Stimulated activated memory B cell treated with anti-CD40 and anti-IgM and Interleukin-4, amounts not matched to agents 10 μg/mL and 1 μg/mL and 100 μg/mL, for 72 hours (primary cell): ENCODE measurements at regions not wholly inside any gene's neighbourhood (a gene's known extent, or its start where the extent isn't known, plus 50 kb on each side); places are given as distances from the start of the nearest gene placed in this dataset.
A peak's percentile ranks its signal among the peaks of the same experiment; 100 is the strongest.

ENCODE experiments used
- ATAC-seq: fragments of 150-1000 bp; cut with Tn5 transposase; 2 replicates; pipeline ENCODE4 v1.10.0; 2021
- H3K27ac Mint-ChIP-seq: one replicate; pipeline ENCODE4 v1.8.0; 2022; ENCODE audit warnings: mild to moderate bottlenecking, mixed read lengths
- H3K27me3 Mint-ChIP-seq: one replicate; pipeline ENCODE4 v1.8.0; 2022; ENCODE audit warnings: mixed read lengths
- H3K36me3 Mint-ChIP-seq: one replicate; pipeline ENCODE4 v1.8.0; 2022; ENCODE audit warnings: mixed read lengths
- H3K4me1 Mint-ChIP-seq: one replicate; pipeline ENCODE4 v1.8.0; 2022; ENCODE audit warnings: mixed read lengths
- H3K4me3 Mint-ChIP-seq: one replicate; pipeline ENCODE4 v1.8.0; 2022; ENCODE audit warnings: mild to moderate bottlenecking, moderate library complexity, mixed read lengths
- H3K9me3 Mint-ChIP-seq: one replicate; pipeline ENCODE4 v1.8.0; 2022; ENCODE audit warnings: mixed read lengths

DNA sequence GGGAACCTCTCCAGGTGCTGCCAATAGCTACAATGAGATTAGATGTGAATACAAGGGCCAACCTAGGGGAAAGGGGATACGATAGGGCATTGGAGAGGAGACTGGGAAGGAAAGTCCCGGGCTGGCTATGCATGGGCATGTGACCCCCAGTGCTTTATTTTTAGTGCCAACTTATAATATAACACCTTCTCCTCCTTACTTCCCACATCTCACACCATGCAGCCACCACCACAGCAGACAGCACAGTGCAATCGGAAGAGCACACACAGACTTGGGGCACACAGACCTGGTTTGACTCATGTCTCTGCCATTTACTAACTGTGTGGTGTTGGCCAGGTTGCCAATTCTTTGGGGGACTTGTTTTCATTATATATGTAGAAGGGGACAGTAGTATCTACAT, 85.4 kb downstream of the TOMM20 start:
- H3K9me3 Mint-ChIP-seq, result peaks cover 11% of the 10 kb centered on the region
- H3K4me1 Mint-ChIP-seq, result peaks cover 40% of the 10 kb centered on the region
- peaks cover 13% of the 10 kb centered on the region for H3K36me3 Mint-ChIP-seq
- H3K4me3 Mint-ChIP-seq, result no peak overlapping the region
- no peak overlapping the region for H3K27ac Mint-ChIP-seq
- ATAC-seq, result no peak
- H3K27me3 Mint-ChIP-seq, result no peaks in the 10 kb centered on the region

DNA sequence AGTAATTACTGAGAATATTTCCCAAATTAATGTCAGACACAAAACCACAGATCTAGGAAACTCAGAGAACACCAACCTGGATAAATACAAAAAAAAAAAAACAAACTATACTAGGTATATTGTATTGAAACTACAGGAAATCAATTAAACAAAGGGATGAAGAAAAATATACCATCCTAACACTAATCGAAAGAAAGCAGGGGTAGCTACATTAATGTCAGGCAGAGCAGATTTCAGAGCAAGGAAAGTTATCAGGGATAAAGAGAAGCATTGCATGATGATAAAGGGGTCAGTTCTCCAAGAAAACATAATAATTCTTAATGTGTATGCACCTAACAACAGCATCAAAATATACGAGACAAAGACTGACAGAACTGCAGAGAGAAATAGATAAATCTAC, 89.9 kb downstream of the TOMM20 start:
- H3K27me3 Mint-ChIP-seq, result no peaks in the 10 kb centered on the region
- ATAC-seq, result no peak
- no peak overlapping the region for H3K4me3 Mint-ChIP-seq
- peaks cover 15% of the 10 kb centered on the region for H3K9me3 Mint-ChIP-seq
- peak overlapping the region; percentile 22 for H3K27ac Mint-ChIP-seq
- H3K4me1 Mint-ChIP-seq, result peaks cover 24% of the 10 kb centered on the region
- H3K36me3 Mint-ChIP-seq, result peaks cover 18% of the 10 kb centered on the region

DNA sequence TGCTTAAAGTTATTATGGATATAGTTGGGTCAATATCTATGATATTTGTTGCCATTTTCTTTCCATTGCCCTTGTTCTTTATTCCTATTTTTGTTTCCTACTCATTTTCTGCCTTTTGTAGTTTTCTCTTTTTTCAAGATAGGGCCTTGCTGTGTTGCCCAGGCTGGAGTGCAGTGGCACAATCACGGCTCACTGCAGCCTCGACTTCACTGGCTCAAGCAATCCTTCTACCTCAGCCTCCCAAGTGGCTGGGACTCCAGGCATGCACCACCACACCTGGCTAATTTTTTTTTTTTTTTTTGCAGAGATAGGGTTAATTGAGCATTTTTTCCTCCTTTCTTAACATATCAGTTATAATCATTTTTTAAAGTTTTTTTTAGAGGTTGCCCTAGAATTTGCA, 92.7 kb downstream of the TOMM20 start:
- Mint-ChIP-seq H3K27ac (peak overlapping the region; percentile 89), H3K9me3 (peaks cover 15% of the 10 kb centered on the region), H3K4me1 (peaks cover 20% of the 10 kb centered on the region), H3K36me3 (peaks cover 18% of the 10 kb centered on the region), H3K27me3 (no peaks in the 10 kb centered on the region), H3K4me3 (no peak overlapping the region)
- no peak for ATAC-seq

DNA sequence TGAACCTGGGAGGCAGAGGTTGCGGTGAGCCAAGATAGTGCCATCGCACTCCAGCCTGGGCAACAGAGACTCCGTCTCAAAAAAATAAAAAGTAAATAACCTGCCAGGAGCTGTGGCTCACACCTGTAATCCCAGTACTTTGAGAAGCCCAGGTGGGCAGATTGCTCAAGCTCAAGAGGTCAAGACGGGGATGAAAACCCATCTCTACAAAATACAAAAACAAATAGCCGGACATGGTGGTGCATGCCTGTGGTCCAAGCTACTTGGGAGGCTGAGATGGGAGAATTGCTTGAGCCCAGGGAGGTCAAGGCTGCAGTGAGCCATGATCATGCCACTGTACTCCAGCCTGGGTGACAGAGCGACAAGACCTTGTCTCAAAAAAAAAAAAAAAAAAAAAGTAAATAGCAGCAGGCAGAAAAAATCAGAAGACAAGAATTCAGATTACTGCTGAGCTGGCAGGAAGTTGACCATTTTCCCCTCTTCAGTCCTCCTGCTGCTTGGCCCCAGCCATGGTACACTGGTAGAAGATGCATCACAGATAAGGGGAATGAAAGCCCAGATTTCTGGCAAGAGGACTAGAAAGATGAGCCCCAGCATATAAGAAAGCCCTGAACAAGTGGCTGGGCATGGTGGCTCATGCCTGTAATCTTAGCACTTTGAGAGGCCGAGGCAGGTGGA, 97.6 kb downstream of the TOMM20 start:
- H3K36me3 Mint-ChIP-seq, result no peaks in the 10 kb centered on the region
- H3K4me1 Mint-ChIP-seq, result peaks cover 17% of the 10 kb centered on the region
- H3K4me3 Mint-ChIP-seq, result no peak overlapping the region
- no peaks in the 10 kb centered on the region for H3K27me3 Mint-ChIP-seq
- peaks cover 3% of the 10 kb centered on the region for H3K9me3 Mint-ChIP-seq
- no peak overlapping the region for H3K27ac Mint-ChIP-seq
- no peak for ATAC-seq

DNA sequence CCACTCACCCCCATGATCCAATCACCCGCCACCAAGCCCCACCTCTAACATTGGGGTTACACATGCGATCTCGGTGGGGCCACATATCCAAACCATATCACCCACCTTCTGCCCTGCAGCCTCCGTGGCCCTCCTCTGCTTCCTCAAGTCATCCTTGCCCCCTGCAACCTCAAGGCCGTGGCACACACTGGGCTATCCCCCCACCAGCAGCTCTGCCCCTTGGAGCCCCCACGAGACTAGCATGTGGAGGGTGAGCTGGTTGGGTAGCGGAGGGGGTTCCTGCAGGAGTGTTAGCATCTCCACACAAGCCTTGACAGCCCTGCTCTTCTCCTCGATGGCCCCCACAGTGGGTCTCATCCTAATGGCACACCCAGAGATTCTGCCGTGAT, 100.8 kb downstream of the TOMM20 start:
- Mint-ChIP-seq H3K36me3 (no peaks in the 10 kb centered on the region), H3K9me3 (peaks cover 3% of the 10 kb centered on the region), H3K27ac (no peak overlapping the region), H3K4me3 (no peak overlapping the region), H3K27me3 (no peaks in the 10 kb centered on the region), H3K4me1 (peaks cover 24% of the 10 kb centered on the region)
- no peak for ATAC-seq

DNA sequence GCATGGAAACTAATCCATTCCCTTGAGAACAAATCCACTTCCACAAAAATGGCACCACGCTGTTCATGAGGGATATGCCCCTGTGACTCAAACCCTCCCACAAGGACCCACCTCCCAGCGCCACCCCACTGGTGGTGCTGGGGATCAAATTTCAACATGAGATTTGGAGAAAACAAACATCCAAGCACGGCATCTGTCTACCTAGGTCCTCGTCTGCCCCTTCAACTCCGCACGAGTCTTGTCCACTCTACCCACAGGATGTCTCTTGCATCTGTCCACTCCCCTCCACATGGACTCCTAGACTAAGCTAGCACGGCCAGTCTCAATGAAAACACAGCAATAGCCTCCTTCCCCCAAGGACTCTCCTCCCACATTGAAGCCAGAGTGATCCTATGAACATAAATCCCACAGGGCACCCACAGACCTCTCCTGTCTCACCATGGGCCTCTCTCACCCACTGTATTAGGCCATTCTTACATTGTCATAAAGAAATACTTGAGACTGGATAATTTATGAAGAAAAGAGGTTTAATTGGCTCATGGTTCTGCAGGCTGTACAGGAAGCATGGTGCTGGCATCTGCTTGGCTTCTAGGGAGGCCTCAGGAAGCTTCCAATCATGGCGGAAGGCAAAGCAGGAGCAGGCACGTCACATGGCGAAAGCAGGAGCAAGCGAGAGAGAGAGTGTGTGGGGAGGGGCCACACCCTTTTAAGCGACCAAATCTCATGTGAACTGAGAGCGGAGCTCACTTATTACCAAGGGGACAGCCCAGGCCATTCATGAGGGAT, 101.4 kb downstream of the TOMM20 start:
- H3K9me3 Mint-ChIP-seq, result peaks cover 3% of the 10 kb centered on the region
- H3K27me3 Mint-ChIP-seq, result no peaks in the 10 kb centered on the region
- ATAC-seq, result no peak
- H3K4me3 Mint-ChIP-seq, result no peak overlapping the region
- peaks cover 30% of the 10 kb centered on the region for H3K4me1 Mint-ChIP-seq
- H3K36me3 Mint-ChIP-seq, result no peaks in the 10 kb centered on the region
- H3K27ac Mint-ChIP-seq, result peak overlapping the region; percentile 2

DNA sequence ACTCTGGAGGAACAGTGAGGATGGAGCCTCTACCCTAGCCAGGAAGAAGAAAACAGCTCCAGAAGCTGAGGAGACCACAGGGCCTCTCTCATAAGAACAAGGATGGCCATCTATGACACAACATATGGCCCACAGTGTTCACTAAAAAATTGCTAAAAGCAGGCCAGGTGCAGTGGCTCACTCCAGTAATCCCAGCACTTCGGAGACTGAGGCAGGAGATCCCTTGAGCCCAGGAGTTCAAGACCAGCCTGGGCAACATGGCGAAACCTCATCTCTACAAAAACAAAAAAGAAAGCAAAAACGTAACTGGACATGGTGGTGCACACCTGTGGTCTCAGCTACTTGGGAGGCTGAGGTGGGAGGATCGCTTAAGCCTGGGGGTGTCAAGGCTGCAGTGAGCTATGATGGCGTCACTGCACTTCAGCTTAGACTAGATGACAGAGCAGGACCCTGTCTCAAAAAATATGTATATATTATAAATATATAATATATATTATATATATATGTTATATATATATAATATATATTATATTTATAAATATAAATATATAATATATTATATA, 103.1 kb downstream of the TOMM20 start:
- Mint-ChIP-seq H3K27me3 (no peaks in the 10 kb centered on the region), H3K4me3 (no peak overlapping the region), H3K27ac (peak overlapping the region; percentile 8), H3K36me3 (no peaks in the 10 kb centered on the region), H3K4me1 (peaks cover 34% of the 10 kb centered on the region), H3K9me3 (peaks cover 3% of the 10 kb centered on the region)
- no peak for ATAC-seq

DNA sequence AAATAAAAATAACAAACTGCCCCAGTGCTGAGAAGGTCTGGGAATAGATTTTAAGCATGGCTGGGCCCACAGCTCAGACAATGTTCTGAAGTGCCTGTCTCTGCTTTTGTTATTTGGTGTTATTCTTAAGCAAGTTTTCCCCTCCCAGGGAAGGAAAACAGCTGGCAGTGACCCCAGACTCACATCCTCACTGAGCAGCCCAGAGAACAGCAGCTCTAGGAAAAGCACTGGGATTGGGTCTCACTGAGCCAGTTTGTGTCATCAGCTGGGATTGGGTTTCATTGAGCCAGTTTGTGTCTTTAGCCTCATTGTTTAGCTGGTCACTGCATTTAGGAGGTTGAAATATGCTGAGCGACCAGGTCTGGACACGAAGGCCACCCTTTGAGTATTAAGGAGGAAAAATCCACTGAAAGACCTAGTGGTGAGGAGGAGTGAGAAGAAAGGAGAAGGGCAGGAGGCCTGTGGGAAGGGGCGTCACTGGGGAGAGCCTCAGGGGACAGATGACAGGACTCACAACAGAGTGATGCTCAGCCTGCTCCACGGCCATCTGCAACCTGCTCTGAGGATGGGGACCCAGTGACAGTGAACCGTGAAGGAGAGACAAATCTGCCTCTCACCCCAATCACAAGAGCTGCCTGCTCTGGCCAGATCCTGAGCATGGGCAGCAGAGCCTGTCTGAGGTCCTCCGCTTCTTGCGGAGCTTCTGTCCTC, 103.8 kb downstream of the TOMM20 start:
- peak; percentile 42 for ATAC-seq
- H3K4me3 Mint-ChIP-seq, result no peak overlapping the region
- peaks cover 35% of the 10 kb centered on the region for H3K4me1 Mint-ChIP-seq

DNA sequence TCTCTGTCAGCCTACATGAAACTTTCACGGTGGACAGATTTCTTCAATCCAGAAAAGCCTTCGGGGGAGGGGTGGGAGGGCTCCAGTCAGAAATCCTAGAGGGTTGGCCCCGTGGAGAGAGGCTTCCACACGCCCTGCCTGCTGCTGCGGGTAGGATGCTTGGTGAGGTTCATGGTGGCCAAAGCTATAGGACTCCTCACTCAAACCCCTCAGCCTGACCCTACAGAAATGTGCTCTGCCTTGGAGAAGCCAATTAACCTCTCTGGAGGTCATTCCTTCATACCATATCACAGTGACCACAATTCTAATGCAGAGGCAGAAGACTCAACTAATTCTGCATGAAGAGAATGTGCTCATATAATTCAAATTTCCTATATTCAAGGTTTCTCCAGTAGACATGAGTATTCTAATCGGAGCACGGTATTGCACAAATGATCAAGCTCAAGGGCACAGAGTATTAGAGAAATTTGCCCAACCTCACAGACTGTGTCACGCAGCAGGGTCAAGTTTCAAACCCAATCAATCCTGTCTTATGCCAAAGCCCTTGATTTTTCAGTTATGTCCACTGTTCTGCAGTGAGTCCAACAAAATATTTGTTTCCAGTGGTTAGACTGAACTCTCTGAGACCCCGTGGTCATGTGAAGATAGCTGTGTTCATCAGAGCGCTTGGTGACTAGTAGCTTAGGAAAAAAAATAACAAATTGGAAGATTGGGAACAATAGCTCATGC, 104.8 kb downstream of the TOMM20 start:
- H3K4me3 Mint-ChIP-seq, result no peak overlapping the region
- ATAC-seq, result peak; percentile 18

More for the DNA sequence above, 103.8 kb downstream of the TOMM20 start:
- Mint-ChIP-seq H3K9me3 (peaks cover 3% of the 10 kb centered on the region), H3K27me3 (no peaks in the 10 kb centered on the region), H3K36me3 (no peaks in the 10 kb centered on the region), H3K27ac (peak overlapping the region; percentile 8)

DNA sequence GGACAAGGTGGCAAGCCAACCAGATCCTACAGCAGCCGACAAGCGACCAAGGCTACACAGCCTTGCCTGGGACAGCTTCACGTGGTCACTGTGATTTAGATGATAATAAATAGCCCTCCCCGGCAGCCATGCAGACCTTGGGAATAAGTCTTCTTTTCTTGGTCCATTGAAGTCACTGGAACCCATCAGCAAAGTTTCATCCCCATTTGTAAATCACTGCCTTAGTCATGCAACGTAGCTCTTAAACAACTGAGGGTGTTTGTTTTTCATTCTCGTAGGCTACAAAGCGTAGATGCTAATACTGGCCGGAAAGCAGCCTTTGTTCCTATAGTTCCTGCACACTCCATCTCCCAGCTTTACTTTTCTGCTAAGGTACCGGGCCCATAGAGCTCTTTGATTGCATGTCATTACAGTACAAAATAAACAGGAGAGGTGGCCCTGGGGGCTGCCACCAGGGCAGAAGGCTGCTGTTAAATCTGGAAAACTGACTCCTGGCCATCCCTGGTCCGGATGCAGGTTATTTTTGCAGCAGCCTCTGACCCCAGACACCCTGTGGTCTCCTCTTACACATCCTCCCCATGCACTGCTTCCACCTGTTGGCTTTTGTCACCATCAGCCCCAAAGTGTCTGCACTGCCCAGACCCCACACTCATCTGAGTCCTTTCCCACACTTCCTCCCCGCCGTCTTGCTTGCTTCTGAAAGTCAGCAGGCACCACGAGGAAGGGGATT, 105.5 kb downstream of the TOMM20 start:
- Mint-ChIP-seq H3K4me3 (no peak overlapping the region), H3K27ac (peak overlapping the region; percentile 52), H3K4me1 (peaks cover 52% of the 10 kb centered on the region), H3K36me3 (no peaks in the 10 kb centered on the region), H3K9me3 (peaks cover 3% of the 10 kb centered on the region), H3K27me3 (no peaks in the 10 kb centered on the region)
- ATAC-seq, result peak; percentile 85

More for the DNA sequence above, 104.8 kb downstream of the TOMM20 start:
- H3K36me3 Mint-ChIP-seq, result no peaks in the 10 kb centered on the region
- H3K27me3 Mint-ChIP-seq, result no peaks in the 10 kb centered on the region
- H3K27ac Mint-ChIP-seq, result peak overlapping the region; percentile 46
- H3K4me1 Mint-ChIP-seq, result peaks cover 45% of the 10 kb centered on the region
- H3K9me3 Mint-ChIP-seq, result peaks cover 3% of the 10 kb centered on the region

DNA sequence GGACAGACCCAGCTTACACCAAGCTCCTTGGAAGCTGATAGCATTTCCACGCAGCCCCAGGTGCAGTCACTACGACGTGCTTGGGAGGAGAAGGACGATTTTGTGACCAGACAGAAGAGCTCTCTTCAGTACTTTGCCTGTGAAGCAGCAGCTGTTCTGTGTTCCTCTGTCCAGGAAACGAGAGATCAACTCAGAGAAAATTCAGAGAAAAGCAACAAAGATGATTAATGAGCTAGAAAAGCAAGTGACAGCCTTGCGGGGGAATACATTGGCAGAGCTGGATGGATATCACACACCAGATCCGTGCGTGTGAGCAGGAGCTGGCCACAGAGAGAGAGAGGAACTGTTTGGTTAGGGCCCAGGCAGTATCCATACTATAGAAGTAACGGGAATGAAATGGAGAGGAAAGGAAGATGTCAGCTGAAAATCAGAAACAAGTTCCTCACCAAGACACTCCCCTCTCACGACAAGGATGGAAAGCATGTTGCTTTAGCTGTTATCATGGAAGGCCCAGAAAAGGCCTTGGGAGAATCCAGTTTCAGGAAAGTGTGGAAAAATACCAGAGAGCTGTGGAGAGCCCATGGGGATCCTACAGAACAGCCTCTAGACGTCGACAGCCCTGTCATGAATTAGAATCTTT, 106.2 kb downstream of the TOMM20 start:
- Mint-ChIP-seq H3K27me3 (no peaks in the 10 kb centered on the region), H3K4me1 (peaks cover 59% of the 10 kb centered on the region), H3K9me3 (peaks cover 3% of the 10 kb centered on the region), H3K27ac (peak overlapping the region; percentile 52), H3K4me3 (no peak overlapping the region), H3K36me3 (no peaks in the 10 kb centered on the region)
- no peak for ATAC-seq

DNA sequence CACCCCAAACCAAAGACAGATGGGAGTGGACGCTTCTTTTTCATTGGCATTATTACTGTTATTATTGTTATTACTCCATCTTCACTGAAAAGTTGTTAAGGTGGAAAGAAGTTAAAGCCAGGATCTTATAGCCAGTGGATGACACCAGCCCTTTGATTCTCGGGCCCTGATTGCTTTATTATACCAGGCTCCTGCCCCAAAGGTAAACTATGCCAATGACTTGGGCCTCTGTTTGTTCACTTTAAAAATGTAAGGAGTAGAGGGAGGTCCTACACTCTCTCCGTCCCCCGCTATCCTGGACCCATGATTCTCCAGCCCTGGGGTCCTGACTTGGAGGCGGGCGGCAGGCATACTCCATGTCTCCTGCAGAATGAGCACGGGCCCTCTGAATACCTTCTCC, 106.8 kb downstream of the TOMM20 start:
- Mint-ChIP-seq H3K9me3 (no peaks in the 10 kb centered on the region), H3K4me3 (no peak overlapping the region), H3K27me3 (no peaks in the 10 kb centered on the region), H3K27ac (peak overlapping the region; percentile 52), H3K4me1 (peaks cover 65% of the 10 kb centered on the region), H3K36me3 (no peaks in the 10 kb centered on the region)
- ATAC-seq, result no peak

DNA sequence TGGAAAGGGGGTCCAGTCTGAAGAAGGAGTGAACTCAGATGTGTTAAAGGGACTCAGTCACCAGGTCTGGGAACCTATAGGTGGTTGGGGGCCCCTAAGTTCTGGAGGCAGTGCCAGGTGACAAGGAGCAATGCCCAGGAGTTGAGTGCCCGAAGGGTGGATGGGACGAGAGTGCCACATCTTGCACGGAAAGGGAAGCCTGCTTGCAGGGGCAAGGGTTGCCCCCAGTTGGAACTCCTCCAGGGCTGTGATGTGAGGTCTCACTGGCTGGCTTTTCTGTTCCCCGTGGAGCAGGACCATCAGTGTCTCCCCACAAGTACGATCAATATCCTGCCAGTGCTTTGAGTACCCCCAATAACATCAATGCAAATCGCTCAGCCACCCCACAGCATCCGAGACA, 107.3 kb downstream of the TOMM20 start:
- H3K27me3 Mint-ChIP-seq, result no peaks in the 10 kb centered on the region
- no peak for ATAC-seq
- peaks cover 70% of the 10 kb centered on the region for H3K4me1 Mint-ChIP-seq
- no peak overlapping the region for H3K27ac Mint-ChIP-seq
- H3K36me3 Mint-ChIP-seq, result no peaks in the 10 kb centered on the region
- H3K9me3 Mint-ChIP-seq, result no peaks in the 10 kb centered on the region
- no peak overlapping the region for H3K4me3 Mint-ChIP-seq

DNA sequence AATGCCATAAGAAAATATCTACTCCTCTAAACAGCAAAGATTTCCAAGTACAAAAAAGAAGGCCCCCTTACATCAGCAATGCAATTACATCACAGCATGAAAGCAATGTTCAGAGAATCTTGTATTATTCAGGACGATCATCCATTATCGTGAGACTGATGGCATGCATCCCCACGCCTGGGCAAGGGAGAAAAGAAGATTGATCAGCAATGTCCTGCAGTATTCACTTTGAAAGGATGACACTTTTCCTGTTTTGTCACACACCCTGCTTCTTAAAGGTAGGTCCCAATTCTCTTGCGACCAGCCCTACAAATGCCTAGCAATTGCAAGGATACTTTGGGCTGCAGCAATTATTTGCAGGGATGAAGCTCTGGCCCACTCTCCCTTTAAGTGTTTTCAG, 108.7 kb downstream of the TOMM20 start:
- Mint-ChIP-seq H3K4me1 (peaks cover 78% of the 10 kb centered on the region), H3K4me3 (no peak overlapping the region), H3K27ac (peak overlapping the region; percentile 99), H3K27me3 (no peaks in the 10 kb centered on the region), H3K9me3 (no peaks in the 10 kb centered on the region), H3K36me3 (no peaks in the 10 kb centered on the region)
- no peak for ATAC-seq
